ENCODE measurements at regions not wholly inside any gene's neighbourhood (a gene's known extent, or its start where the extent isn't known, plus 50 kb on each side); places are given as distances from the start of the nearest gene placed in this dataset.

- TF ChIP-seq EZH2phosphoT487 (IDR thresholded peaks at IDR 0.05; ENCODE audit: borderline replicate concordance, low read length) (no peak), CTCF (conservative IDR thresholded peaks at IDR 0.05; ENCODE audit: low read depth, low read length) (no peak), EZH2 (IDR thresholded peaks at IDR 0.05; ENCODE audit: low read length, unreplicated experiment) (no peak)
These were observed 95.3 kb downstream of the ADSS2 start for GRCh38 chr1:244356376-244356775.

Measured in PC-3 (cell line).